GM12801 (cell line): ENCODE measurements at regions not wholly inside any gene's neighbourhood (a gene's known extent, or its start where the extent isn't known, plus 50 kb on each side); places are given as distances from the start of the nearest gene placed in this dataset.

ENCODE experiments used
- CTCF ChIP-seq: IDR thresholded peaks from one replicate; pipeline ENCODE4 v1.5.1; 2011; ENCODE audit warnings: control low read depth; ENCODE audit not compliant: insufficient read length; ENCODE audit errors: extremely low read depth

DNA sequence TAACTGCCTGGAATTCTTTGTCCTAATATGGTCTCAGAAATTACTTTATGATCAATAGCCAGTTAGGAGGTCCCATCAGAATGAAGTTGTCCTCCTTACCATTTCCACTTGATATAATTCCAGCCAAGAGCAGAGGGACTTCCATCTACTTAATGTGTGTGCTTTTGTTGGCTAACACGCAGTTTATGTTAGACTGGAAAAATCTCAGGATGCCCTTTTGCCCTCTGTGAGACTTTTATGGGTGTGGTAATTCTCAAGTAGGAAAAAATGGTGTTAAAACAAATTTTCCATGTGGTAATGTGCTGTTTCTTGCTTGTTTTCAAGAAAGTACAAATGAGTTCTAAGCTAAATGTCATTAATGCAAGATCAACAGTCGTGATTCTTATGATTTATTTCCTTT is 327.1 kb downstream of the MTRR start:
- TF ChIP-seq CTCF: no peak

GRCh38 chr5:8208307-8208706 is 339.4 kb downstream of the MTRR start:
- TF ChIP-seq CTCF: no peak

DNA sequence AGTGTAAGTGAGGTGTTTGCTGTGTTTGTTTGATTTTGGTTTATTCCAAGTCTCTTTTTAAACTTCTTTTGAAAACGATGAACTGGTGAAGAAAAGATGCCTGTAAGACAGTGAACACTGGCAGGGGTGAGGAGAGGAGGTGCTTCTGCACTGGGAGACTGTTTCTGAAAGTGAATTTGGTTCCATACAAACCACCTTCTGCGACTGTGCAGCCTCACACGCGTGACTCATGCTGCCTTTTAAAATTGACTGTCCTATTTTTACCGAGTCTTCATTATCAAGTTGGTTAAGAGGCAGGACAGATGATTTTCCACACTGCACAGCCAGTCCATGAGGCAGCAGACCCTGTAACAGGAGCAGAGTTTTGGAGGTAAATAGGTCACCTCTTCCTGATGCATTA is 340.6 kb downstream of the MTRR start:
- no peak for TF ChIP-seq CTCF

- no peak for TF ChIP-seq CTCF
Measured at GRCh38 chr5:8213701-8214240, 344.8 kb downstream of the MTRR start.

- TF ChIP-seq CTCF: no peak
Measured at GRCh38 chr5:8216921-8217320, 348.0 kb downstream of the MTRR start.

DNA sequence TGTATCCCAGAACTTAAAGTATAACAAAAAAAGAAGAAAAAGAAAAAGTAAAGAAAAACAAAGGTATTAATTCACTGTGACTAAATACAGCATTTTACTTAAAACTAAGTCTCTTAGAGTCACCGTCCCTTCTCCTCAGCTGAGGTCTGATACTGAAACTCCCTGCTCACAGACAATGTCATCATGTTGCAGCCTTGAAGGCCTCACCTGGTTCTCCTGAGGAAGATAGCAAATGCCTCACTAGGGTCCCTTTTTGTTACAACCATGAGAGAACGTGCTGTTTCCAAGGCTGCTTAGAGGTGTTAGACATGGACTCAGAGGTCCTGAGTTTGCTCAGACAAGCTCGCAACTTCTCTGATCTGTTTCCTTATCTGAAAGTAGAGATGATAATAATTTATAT is 357.2 kb downstream of the MTRR start:
- no peak for TF ChIP-seq CTCF

DNA sequence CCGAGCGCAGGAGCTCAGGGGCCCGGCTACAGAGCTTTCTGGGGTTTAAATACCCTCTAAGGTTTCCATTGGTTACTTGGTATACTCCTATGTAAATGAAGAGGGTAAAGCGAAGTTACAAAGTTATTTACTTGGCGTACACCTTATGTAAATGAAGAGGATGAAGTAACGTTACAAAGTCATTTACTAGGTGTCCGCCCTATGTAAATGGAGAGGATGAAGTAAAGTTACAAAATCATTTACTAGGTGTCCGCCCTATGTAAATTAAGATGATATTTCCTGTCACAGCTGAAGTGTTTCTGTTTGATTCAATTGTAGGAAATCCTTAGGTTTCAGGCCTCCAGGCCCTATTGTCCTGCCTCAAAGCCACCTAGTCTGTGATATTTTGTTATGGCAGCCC is 358.2 kb downstream of the MTRR start:
- TF ChIP-seq CTCF: no peak

- TF ChIP-seq CTCF: no peak
Measured at GRCh38 chr5:8229551-8229950, 360.6 kb downstream of the MTRR start.
